ENCODE measurements at regions not wholly inside any gene's neighbourhood (a gene's known extent, or its start where the extent isn't known, plus 50 kb on each side); places are given as distances from the start of the nearest gene placed in this dataset.
A peak's percentile ranks its signal among the peaks of the same experiment; 100 is the strongest.

- Histone ChIP-seq H3K27ac (peak overlapping the region; percentile 85 to 98), H3K27me3 (no peaks in the 10 kb centered on the region), H3K36me3 (no peaks in the 10 kb centered on the region), H3K4me3 (peak overlapping the region in 1 of 2 donors; percentile 1), H3K4me1 (no peaks in the 10 kb centered on the region), H3K9me3 (no peaks in the 10 kb centered on the region)
- intact Hi-C loops (cut with DNase I; ENCODE audit: low total_unique reads), result no loop called here
- peak in 1 of 2 donors; percentile 51 for DNase-seq
- TF ChIP-seq POLR2A (IDR thresholded peaks at IDR 0.05) (no peak), CTCF (IDR thresholded peaks at IDR 0.05) (no peak)
These were observed 157.2 kb upstream of the DMRT1 start for GRCh38 chr9:684054-684890.

- no peaks in the 10 kb centered on the region for H3K4me1 ChIP-seq
- H3K9me3 ChIP-seq, result no peaks in the 10 kb centered on the region
These were observed 156.6 kb upstream of the DMRT1 start for GRCh38 chr9:684941-685340.

GRCh38 chr9:686321-686813 is 155.1 kb upstream of the DMRT1 start:
- Histone ChIP-seq H3K27me3 (no peaks in the 10 kb centered on the region), H3K36me3 (no peaks in the 10 kb centered on the region), H3K9me3 (no peaks in the 10 kb centered on the region), H3K4me1 (peaks cover 0 to 2% of the 10 kb centered on the region in 2 donors), H3K27ac (peak overlapping the region; percentile 85 to 98), H3K4me3 (no peak overlapping the region)
- TF ChIP-seq CTCF (IDR thresholded peaks at IDR 0.05) (no peak), POLR2A (IDR thresholded peaks at IDR 0.05) (peak in 1 of 2 donors; percentile 17)
- DNase-seq, result peak in 1 of 2 donors; percentile 56
- intact Hi-C loops (cut with DNase I; ENCODE audit: low total_unique reads), result no loop called here

More at GRCh38 chr9:684941-685340, 156.6 kb upstream of the DMRT1 start:
- no peaks in the 10 kb centered on the region for H3K27me3 ChIP-seq
- DNase-seq, result no peak
- peak overlapping the region in 1 of 2 donors; percentile 1 for H3K4me3 ChIP-seq
- no peaks in the 10 kb centered on the region for H3K36me3 ChIP-seq
- intact Hi-C loops (cut with DNase I; ENCODE audit: low total_unique reads), result no loop called here
- TF ChIP-seq POLR2A (IDR thresholded peaks at IDR 0.05) (peak in 1 of 2 donors; percentile 27), CTCF (IDR thresholded peaks at IDR 0.05) (no peak)
- peak overlapping the region; percentile 85 to 98 for H3K27ac ChIP-seq

DNA sequence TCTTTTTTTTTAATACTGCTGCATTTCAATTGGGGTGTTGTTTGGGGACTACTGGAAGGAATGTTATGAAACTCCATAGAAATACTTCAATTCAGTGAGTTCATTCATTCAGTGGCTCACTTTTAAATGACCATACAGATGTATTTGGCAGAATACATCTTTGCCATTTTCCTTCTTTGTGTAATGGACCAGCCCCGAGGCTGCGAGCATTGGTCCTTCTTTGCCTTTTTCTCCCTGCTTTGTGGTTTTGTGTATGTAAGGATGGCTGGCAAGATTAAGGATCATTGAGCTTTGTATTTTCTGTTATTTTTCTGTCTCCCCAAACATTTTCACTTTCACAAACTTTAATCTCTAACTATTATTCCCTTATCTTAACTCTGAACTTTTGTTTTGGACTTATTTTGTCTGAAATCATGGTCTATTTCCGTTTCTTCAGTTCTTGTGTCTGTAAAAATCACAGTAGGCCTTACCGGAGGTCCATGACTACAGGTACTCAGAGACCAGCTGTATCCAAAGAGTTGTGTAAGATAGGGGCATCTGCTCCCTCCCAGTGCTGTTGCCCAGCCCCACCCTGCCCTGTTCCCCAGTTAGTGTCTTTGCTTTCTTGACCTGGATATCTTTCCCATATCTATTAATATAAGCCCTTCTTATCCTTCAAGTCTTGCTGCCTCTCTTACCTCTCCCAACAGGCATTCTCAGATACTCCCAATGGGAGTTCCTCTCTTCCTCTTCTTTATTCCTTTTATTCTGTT is 154.3 kb upstream of the DMRT1 start:
- Histone ChIP-seq H3K27ac (peak overlapping the region; percentile 85 to 98), H3K4me3 (no peak overlapping the region), H3K4me1 (peaks cover 0 to 10% of the 10 kb centered on the region in 2 donors), H3K36me3 (no peaks in the 10 kb centered on the region), H3K27me3 (no peaks in the 10 kb centered on the region), H3K9me3 (no peaks in the 10 kb centered on the region)
- intact Hi-C loops (cut with DNase I; ENCODE audit: low total_unique reads), result no loop called here
- DNase-seq, result no peak
- TF ChIP-seq POLR2A (IDR thresholded peaks at IDR 0.05) (no peak), CTCF (IDR thresholded peaks at IDR 0.05) (no peak)

DNA sequence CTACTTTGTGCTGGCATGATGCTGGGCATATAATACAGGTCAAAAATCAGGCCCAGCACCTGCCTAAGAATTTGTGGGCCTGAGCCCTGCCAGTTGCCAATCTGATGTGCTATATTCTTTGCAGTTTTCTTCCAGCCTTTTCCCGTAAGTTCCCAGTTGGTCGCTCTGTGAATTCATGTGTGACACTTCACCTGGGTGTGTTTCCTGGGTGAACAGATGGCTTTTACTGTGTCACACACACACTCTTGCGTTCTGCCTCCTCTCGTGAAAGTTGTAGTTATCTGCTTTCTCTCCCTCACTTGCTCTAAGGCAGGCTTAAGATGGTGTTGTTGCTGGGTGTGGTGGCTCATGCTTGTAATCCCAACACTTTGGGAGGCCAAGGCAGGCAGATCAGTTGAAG is 153.5 kb upstream of the DMRT1 start:
- Histone ChIP-seq H3K4me1 (peaks cover 7 to 17% of the 10 kb centered on the region in 2 donors), H3K9me3 (no peaks in the 10 kb centered on the region), H3K4me3 (no peak overlapping the region), H3K36me3 (no peaks in the 10 kb centered on the region), H3K27me3 (no peaks in the 10 kb centered on the region), H3K27ac (peak overlapping the region in 1 of 2 donors; percentile 98)
- no peak for DNase-seq
- intact Hi-C loops (cut with DNase I; ENCODE audit: low total_unique reads), result no loop called here
- no peak for TF ChIP-seq POLR2A (IDR thresholded peaks at IDR 0.05)
- TF ChIP-seq CTCF (IDR thresholded peaks at IDR 0.05), result no peak
